ENCODE measurements at regions not wholly inside any gene's neighbourhood (a gene's known extent, or its start where the extent isn't known, plus 50 kb on each side); places are given as distances from the start of the nearest gene placed in this dataset.

DNA sequence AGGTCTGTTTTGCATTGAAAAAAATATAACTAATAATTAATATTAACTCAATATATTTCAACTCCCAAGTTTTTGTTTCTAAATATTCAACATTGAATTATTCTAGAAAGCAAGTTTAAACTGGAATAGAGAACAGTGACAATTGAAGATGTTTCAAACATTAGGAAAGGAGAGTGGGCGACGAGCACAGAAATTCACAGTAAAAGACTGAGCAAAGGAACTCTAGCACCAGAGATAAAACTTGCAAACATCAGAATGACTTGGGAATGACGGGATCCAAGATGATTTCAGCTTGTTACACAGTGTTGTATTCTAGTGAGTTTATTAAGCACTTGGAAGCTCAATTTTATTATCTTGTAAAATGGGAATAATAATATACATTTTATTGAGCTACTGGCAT, 56.6 kb upstream of the CNTN5 start:
- Histone ChIP-seq H3K27ac (ENCODE audit: low read depth, low read length, poor library complexity, severe bottlenecking) (no peak overlapping the region), H3K4me3 (ENCODE audit: low read depth, low read length, poor library complexity, severe bottlenecking) (no peak overlapping the region), H3K36me3 (ENCODE audit: insufficient read depth, low read length, poor library complexity, severe bottlenecking) (no peaks in the 10 kb centered on the region), H3K27me3 (replicated peaks; ENCODE audit: insufficient read depth, low read depth, low read length, poor library complexity) (no peaks in the 10 kb centered on the region), H3K4me1 (ENCODE audit: insufficient read depth, low read length, poor library complexity, severe bottlenecking) (no peaks in the 10 kb centered on the region), H3K9me3 (ENCODE audit: low read depth, low read length, poor library complexity, severe bottlenecking) (peaks cover 3% of the 10 kb centered on the region)
- ChIA-PET POLR2A (ENCODE audit: low non-redundant PET) (no interaction called here), CTCF (no interaction called here)
- no peak for DNase-seq (ENCODE audit: low spot score)
- BruUV-seq (replicated peaks), result no TSS peak
- TF ChIP-seq EZH2 (IDR thresholded peaks at IDR 0.05; ENCODE audit: borderline replicate concordance, low read depth, low read length, poor library complexity, severe bottlenecking), result no peak
- TF ChIP-seq, protein P1, sequence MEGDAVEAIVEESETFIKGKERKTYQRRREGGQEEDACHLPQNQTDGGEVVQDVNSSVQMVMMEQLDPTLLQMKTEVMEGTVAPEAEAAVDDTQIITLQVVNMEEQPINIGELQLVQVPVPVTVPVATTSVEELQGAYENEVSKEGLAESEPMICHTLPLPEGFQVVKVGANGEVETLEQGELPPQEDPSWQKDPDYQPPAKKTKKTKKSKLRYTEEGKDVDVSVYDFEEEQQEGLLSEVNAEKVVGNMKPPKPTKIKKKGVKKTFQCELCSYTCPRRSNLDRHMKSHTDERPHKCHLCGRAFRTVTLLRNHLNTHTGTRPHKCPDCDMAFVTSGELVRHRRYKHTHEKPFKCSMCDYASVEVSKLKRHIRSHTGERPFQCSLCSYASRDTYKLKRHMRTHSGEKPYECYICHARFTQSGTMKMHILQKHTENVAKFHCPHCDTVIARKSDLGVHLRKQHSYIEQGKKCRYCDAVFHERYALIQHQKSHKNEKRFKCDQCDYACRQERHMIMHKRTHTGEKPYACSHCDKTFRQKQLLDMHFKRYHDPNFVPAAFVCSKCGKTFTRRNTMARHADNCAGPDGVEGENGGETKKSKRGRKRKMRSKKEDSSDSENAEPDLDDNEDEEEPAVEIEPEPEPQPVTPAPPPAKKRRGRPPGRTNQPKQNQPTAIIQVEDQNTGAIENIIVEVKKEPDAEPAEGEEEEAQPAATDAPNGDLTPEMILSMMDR (conservative IDR thresholded peaks at IDR 0.05; ENCODE audit: low read depth, low read length), result no peak
- intact Hi-C loops (cut with micrococcal nuclease; ENCODE audit: unreplicated experiment), result no loop called here

DNA sequence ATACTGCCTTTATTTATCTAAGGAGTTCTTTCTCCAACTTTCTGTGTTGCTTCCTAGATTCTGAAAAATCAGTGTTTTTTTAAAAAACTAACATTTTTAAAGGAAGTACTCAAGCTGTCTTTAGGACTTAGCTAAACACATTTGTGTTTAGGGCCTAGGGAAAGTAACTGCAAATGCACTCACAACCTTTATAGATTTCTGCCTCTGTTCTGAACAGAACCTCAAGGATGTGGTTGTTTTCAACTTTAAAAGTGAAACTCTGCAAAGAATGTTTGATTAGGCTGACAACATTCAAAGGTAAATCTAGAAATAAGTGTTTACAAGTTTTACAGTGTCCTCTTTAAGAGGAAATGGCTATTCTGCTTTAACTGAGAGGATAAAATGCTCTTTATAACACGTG, 55.4 kb upstream of the CNTN5 start:
- ChIA-PET CTCF (no interaction called here), POLR2A (ENCODE audit: low non-redundant PET) (no interaction called here)
- DNase-seq (ENCODE audit: low spot score), result no peak
- BruUV-seq (replicated peaks), result no TSS peak
- no peak overlapping the region for H3K4me3 ChIP-seq (ENCODE audit: low read depth, low read length, poor library complexity, severe bottlenecking)
- no peak for TF ChIP-seq EZH2 (IDR thresholded peaks at IDR 0.05; ENCODE audit: borderline replicate concordance, low read depth, low read length, poor library complexity, severe bottlenecking)
- TF ChIP-seq, protein P1 (conservative IDR thresholded peaks at IDR 0.05; ENCODE audit: low read depth, low read length), result no peak
- no peaks in the 10 kb centered on the region for H3K4me1 ChIP-seq (ENCODE audit: insufficient read depth, low read length, poor library complexity, severe bottlenecking)
- intact Hi-C loops (cut with micrococcal nuclease; ENCODE audit: unreplicated experiment), result no loop called here
- no peak overlapping the region for H3K27ac ChIP-seq (ENCODE audit: low read depth, low read length, poor library complexity, severe bottlenecking)
- peaks cover 3% of the 10 kb centered on the region for H3K9me3 ChIP-seq (ENCODE audit: low read depth, low read length, poor library complexity, severe bottlenecking)
- H3K36me3 ChIP-seq (ENCODE audit: insufficient read depth, low read length, poor library complexity, severe bottlenecking), result no peaks in the 10 kb centered on the region
- H3K27me3 ChIP-seq (replicated peaks; ENCODE audit: insufficient read depth, low read depth, low read length, poor library complexity), result no peaks in the 10 kb centered on the region

DNA sequence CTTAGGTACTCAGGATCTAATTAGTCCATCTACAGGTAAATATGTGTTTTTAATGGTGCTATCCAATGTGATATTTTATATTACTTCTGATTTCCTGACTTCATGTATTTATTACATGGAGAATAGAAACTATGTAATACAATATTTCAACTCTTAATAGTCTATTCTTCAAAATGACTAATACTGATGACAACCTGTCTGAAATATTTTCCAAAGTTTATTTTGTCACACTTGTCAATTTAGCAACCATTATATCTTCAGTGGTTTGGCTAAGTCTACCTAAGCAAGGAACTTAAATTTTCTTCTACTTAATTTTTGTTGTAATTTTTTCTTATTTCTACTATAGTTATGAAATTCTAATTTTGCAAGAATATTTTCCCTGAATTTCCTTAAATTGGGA, 55.0 kb upstream of the CNTN5 start:
- ChIA-PET CTCF (no interaction called here), POLR2A (ENCODE audit: low non-redundant PET) (no interaction called here)
- BruUV-seq (replicated peaks), result no TSS peak
- no peaks in the 10 kb centered on the region for H3K36me3 ChIP-seq (ENCODE audit: insufficient read depth, low read length, poor library complexity, severe bottlenecking)
- H3K9me3 ChIP-seq (ENCODE audit: low read depth, low read length, poor library complexity, severe bottlenecking), result peaks cover 3% of the 10 kb centered on the region
- H3K27me3 ChIP-seq (replicated peaks; ENCODE audit: insufficient read depth, low read depth, low read length, poor library complexity), result no peaks in the 10 kb centered on the region
- no peak for TF ChIP-seq EZH2 (IDR thresholded peaks at IDR 0.05; ENCODE audit: borderline replicate concordance, low read depth, low read length, poor library complexity, severe bottlenecking)
- TF ChIP-seq, protein P1 (conservative IDR thresholded peaks at IDR 0.05; ENCODE audit: low read depth, low read length), result no peak
- no peak overlapping the region for H3K4me3 ChIP-seq (ENCODE audit: low read depth, low read length, poor library complexity, severe bottlenecking)
- DNase-seq (ENCODE audit: low spot score), result no peak
- H3K4me1 ChIP-seq (ENCODE audit: insufficient read depth, low read length, poor library complexity, severe bottlenecking), result no peaks in the 10 kb centered on the region
- no peak overlapping the region for H3K27ac ChIP-seq (ENCODE audit: low read depth, low read length, poor library complexity, severe bottlenecking)
- intact Hi-C loops (cut with micrococcal nuclease; ENCODE audit: unreplicated experiment), result no loop called here

All from A673 (cell line).